BE2C (cell line): ENCODE measurements at regions not wholly inside any gene's neighbourhood (a gene's known extent, or its start where the extent isn't known, plus 50 kb on each side); places are given as distances from the start of the nearest gene placed in this dataset.
"Not testable (repeated sequence)": the region's sequence is repeated elsewhere in the genome, so short reads cannot be mapped to it uniquely, and the experiment has no call there.

ENCODE experiments used
- DNase-seq: peaks from one replicate; pipeline ENCODE4 v3.0.0-alpha.2; 2020
- H3K27me3 ChIP-seq: fragments of 250-450 bp; sonication (Bioruptor Pico); 2 replicates; pipeline ENCODE4 v1.5.1; 2020; ENCODE audit warnings: mild to moderate bottlenecking
- H3K36me3 ChIP-seq: fragments of 250-450 bp; sonication (Bioruptor Pico); 2 replicates; pipeline ENCODE4 v1.5.1; 2020; ENCODE audit warnings: mild to moderate bottlenecking
- H3K4me1 ChIP-seq: fragments of 250-450 bp; sonication (Bioruptor Pico); 2 replicates; pipeline ENCODE4 v1.5.1; 2020
- H3K4me3 ChIP-seq: 2 replicates; pipeline ENCODE4 v1.5.1; 2011; ENCODE audit warnings: low read depth, low read length
- H3K9me3 ChIP-seq: fragments of 250-450 bp; sonication (Bioruptor Pico); 2 replicates; pipeline ENCODE4 v1.5.1; 2020
- CTCF ChIP-seq: IDR thresholded peaks from 2 replicates; pipeline ENCODE4 v1.5.1; 2012; ENCODE audit warnings: mild to moderate bottlenecking, low read depth, low read length

- H3K9me3 ChIP-seq, result no peaks in the 10 kb centered on the region
- DNase-seq, result no peak
- H3K36me3 ChIP-seq, result no peaks in the 10 kb centered on the region
- H3K4me1 ChIP-seq, result peaks cover 17% of the 10 kb centered on the region
- no peak for TF ChIP-seq CTCF
- no peak overlapping the region for H3K4me3 ChIP-seq
- H3K27me3 ChIP-seq, result no peaks in the 10 kb centered on the region
Observed at GRCh38 chr10:71084818-71085126, 127.6 kb upstream of the UNC5B start.

- DNase-seq, result no peak
- Histone ChIP-seq H3K36me3 (no peaks in the 10 kb centered on the region), H3K4me3 (no peak overlapping the region), H3K9me3 (no peaks in the 10 kb centered on the region), H3K4me1 (peaks cover 17% of the 10 kb centered on the region), H3K27me3 (no peaks in the 10 kb centered on the region)
- no peak for TF ChIP-seq CTCF
Observed at GRCh38 chr10:71085689-71086438, 126.5 kb upstream of the UNC5B start.

GRCh38 chr10:71086439-71087080 lies 125.8 kb upstream of the UNC5B start:
- H3K4me1 ChIP-seq, result peaks cover 17% of the 10 kb centered on the region
- no peaks in the 10 kb centered on the region for H3K36me3 ChIP-seq
- H3K4me3 ChIP-seq, result no peak overlapping the region
- no peak for TF ChIP-seq CTCF
- no peak for DNase-seq
- no peaks in the 10 kb centered on the region for H3K9me3 ChIP-seq
- H3K27me3 ChIP-seq, result no peaks in the 10 kb centered on the region

- no peaks in the 10 kb centered on the region for H3K27me3 ChIP-seq
- no peak overlapping the region for H3K4me3 ChIP-seq
- TF ChIP-seq CTCF, result no peak
- no peaks in the 10 kb centered on the region for H3K36me3 ChIP-seq
- peaks cover 15% of the 10 kb centered on the region for H3K4me1 ChIP-seq
- H3K9me3 ChIP-seq, result no peaks in the 10 kb centered on the region
- no peak for DNase-seq
Observed at GRCh38 chr10:71087622-71088021, 124.7 kb upstream of the UNC5B start.

- DNase-seq, result no peak
- Histone ChIP-seq H3K36me3 (no peaks in the 10 kb centered on the region), H3K9me3 (no peaks in the 10 kb centered on the region), H3K4me1 (peaks cover 11% of the 10 kb centered on the region), H3K4me3 (no peak overlapping the region), H3K27me3 (no peaks in the 10 kb centered on the region)
- TF ChIP-seq CTCF, result no peak
Observed at GRCh38 chr10:71088054-71088453, 124.3 kb upstream of the UNC5B start.

GRCh38 chr10:71088578-71088977 lies 123.8 kb upstream of the UNC5B start:
- not testable (repeated sequence) for H3K27me3 ChIP-seq, DNase-seq, H3K36me3 ChIP-seq, H3K4me3 ChIP-seq, H3K9me3 ChIP-seq
- H3K4me1 ChIP-seq, result peaks cover 11% of the 10 kb centered on the region
